CD4-positive, alpha-beta T cell treated with Interleukin-6 for 4 hours (primary cell): ENCODE measurements at regions not wholly inside any gene's neighbourhood (a gene's known extent, or its start where the extent isn't known, plus 50 kb on each side); places are given as distances from the start of the nearest gene placed in this dataset.

Experiments
- DNase-seq: peaks from one replicate; pipeline ENCODE4 v3.0.0-alpha.2; 2020; ENCODE audit warnings: mixed read lengths

DNA sequence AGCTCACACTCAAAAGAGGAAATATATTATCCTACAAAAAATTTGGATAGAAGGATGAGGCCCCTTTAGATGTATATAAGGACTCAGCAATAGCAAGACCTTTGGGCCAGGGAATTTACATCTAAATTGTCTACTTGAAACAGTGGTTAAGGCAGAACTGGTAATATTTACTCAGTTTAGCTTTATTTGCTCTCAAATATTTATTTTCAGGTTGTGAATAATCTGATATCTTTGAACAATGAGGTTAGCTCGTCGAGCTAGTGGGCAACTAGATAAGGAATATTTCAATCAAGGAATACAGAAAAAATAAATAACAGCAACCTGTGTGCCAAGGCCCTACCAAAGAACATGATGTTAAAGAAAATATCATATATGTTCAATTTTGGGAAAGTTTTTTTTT, 966.3 kb downstream of the DTWD2 start:
- DNase-seq = no peak

DNA sequence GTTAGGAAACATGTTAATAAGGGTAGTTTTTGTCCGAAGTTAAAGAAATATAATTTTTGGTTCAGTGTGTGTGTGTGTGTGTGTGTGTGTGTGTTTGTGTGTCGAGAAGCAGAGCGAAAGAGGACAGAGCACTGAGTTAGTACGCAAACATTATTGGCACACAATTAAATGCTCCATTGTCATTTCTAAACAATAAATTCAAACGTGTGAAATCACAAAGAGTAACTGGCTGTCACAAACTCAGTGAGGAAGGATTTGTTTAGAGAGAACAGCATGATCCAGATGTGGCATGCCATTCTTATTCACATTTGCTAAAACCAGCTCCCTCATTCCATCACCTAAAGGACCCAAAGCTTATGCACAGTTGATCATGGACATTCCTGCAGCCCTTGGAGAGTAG, 970.8 kb downstream of the DTWD2 start:
- DNase-seq = no peak

DNA sequence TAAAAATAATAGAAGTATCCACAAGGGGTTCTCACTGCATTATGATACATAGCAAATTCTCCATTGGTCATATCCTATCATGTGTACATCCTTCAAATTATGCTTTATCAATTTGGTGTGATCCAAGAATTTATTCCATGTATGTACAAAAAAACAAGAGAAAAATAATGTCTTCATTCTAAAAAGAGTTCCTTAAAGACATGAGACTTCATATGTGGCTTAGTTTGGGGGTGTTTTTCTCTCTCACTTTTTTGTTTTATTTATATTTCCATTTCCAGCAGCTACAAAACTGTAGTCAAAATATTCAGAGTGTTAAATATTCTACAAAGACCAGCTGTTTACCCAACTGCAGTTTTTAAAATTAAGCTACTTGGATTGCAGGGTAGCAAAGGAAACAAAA, 972.0 kb downstream of the DTWD2 start:
- DNase-seq = no peak

DNA sequence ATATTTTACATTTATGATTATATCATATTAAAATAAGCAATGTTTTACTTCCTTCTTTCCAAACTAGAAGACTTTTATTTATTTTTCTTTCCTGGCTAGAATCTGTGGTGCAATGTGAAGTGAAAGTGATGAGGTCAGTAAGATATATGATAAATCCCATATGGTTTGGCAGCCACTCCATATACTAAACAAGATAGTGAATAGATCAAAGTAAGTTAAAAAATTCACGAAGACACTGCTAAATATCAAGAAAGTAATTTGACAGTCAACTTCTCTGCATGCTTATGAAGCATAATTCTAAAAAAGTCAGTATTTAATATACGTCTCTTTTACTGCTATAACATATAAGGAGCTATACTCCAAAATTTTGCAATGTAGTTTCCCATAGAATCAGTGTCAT, 972.8 kb downstream of the DTWD2 start:
- no peak for DNase-seq

DNA sequence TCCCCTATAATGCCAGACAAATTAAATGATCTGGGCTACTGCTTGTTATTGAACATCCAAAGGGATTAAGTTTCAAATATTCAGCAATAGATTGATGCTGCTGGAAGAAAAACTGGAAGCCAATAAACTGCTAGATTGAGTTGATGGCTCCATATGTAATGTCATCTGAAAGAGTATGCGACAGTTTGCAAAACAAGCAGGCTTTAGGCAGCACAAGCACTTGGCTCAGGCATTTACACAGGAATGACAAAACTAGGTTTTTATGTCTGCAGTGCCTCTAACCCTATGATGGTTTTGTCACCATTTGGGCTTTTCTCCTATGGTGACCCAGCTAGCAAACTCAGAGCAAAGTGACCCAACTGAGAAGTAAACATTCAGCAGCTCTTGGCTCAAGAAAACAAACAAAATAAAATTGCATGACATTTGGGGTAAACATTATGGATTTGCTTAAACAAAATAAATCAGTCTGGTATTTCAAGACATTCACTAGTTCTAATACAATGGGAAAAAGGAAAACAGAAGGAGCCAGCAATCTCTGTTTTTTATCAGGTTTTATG, 978.5 kb downstream of the DTWD2 start:
- DNase-seq = no peak

DNA sequence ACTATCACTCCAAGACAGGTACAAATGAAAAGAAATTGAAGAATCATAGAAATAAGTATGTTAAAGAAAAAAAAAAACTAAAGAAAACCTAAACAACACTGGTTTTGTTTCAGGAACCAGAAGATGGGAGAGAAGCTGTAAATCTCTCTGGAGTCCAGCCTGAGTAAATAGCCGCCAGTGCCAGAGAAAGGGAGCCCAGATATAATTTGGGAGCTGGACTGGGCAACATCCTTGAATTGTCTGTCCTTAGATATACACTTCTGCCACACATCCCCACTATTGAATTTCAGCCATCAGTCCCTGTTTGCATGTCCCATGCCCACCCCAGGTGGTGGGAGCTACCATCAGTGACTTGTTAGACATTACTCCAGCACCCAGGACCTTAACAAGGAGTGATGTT, 979.6 kb downstream of the DTWD2 start:
- no peak for DNase-seq

DNA sequence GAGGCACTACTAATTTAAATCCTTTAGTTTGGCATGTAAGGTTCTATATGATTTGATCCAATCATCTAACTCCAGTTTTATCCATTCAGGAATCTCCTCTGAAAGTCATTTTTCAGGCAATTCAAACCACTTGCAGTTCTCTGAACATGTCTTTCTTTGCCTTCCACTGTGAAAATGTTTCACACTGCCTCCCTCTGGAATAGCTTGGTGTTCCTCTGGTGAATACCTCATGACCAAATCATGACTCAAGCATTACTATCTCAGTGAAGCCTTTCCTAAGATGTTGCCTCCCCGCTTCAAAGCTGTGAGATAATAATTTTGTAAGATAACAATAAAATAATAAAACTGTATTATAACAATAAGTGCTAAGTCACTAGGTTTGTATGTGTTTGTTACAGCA, 981.1 kb downstream of the DTWD2 start:
- no peak for DNase-seq

DNA sequence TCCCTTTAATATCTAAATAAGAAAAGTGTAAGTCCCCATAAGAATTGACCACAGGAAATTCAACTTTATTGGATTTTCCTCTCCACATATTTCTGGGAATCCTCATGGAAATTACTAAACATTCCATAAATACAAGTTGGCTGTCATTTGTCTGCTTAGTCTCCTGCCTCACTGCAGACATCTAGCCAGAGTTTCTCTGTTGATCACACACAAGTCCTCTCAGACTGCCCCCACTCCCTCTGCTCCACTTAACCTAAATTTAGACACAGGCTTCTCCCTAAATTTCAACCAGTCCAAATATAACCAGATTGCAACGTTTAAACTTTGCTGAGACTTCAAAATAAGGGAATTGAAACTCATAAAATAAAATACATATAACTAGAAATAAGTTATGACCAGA, 982.1 kb downstream of the DTWD2 start:
- no peak for DNase-seq

DNA sequence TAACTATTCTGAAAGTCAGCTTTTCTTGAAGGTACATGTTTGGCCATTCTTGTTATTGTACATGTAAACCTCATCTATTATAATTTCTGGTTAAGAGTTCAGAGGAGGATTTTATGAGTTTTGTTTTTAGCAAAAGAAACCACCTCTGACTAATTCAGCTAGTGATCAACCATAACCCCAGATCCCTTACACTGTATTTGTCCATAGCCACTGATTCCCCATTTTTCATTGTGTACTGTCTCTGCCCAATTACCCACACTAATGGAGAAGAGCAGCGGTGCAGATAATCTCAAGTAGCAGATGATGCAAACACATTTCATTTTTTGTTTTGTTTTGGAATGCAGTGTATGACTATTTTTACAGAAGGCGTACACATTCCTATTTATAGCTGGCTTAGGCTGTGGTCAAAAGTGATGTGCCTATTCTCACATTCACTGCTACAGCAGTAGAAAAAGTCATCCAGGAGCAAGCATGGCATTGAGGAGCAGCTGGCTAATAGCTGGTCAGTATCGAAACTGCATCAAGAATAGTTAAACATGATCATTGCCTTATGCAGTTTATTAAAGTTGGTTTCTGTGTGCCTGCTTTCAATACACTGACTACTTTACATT, 988.3 kb downstream of the DTWD2 start:
- DNase-seq = no peak

DNA sequence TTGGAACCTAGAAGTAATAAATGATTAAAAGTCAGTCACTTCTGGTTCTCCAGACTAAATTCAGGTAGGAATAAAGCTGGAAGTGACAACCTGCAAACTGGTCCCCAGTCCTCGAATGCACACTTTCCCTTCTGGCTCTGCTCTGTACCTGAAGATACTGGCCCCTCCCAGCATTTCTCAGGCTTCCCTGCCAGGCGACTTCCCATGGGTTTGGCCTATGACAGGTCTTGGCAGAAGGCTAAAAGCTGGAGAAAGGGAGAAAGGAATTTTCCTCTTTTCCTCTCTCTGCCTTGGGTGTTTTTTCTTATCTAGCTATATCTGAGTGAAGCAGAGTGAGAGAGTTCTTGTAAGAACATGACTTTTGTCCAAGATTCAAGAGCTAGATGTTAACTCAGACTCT, 1005.7 kb downstream of the DTWD2 start:
- DNase-seq = no peak

DNA sequence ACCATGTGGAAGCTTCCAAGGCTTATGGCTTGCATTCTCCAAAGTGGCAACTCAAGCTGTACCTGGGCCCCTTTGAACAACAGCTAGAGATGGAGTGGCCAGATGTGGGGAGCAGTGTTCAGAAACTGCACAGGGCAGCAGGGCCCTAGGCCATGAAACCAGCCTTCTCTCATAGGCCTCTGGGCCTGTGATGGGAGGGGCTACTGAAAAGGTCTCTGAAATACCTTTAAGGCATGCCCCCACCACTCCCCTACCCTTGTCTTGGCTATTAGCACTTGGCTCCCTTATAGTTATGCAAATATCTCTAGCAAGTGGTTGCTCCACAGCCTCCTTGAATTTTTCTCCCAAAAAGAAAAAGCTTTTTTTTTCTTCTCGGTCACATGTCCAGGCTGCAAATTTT, 1014.6 kb downstream of the DTWD2 start:
- no peak for DNase-seq

DNA sequence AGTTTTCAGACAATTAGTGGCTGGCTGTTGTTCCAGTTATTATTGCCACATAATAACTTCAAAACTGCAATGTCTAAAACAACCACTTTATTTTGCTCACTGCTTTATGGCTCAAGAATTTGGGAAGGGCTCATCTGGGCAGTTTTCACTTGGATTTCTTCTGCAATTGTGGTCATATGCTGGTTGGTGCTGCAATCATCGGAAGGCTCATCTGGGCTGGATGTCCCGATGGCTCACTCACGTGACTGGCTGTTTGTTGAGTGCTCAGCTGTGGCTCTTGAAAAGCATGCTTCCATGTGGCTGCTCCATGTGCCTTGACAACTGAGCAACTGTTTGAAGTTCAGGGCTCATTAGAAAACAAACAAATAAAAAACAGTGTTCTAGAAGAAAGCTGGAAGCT, 1032.5 kb downstream of the DTWD2 start:
- DNase-seq = no peak

DNA sequence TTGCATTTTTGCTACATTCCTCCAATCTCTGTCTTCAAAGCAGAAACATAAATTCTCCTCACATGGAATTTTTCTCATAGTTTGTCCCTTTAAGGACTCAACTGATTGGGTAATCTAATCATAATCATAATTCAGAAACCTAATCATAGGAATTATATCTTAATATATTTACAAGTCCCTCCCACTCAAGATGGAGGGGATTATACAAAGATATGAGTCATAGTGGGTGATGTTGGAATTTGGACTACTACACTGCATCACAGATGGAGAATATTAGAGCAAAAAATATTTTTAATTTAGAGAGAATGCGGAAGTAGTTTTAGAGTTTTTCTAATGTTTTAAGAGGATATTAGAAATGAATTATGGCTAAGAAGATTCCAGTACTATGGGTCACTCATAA, 1034.0 kb downstream of the DTWD2 start:
- no peak for DNase-seq

DNA sequence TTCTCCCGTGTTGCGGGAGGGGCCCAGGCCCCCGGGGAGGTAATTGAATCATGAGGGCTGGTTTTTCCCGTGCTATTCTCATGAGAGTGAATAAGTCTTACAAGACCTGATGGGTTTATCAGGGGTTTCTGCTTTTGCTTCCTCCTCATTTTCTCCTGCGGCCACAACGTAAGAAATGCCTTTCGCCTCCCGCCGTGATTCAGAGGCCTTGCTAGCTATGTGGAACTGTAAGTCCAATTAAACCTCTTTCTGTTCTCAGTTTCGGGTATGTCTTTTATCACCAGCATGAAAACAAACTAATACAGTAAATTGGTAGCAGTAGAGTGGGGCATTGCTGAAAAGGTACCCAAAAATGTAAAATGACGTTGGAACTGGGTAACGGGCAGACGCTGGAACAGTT, 1035.1 kb downstream of the DTWD2 start:
- no peak for DNase-seq

DNA sequence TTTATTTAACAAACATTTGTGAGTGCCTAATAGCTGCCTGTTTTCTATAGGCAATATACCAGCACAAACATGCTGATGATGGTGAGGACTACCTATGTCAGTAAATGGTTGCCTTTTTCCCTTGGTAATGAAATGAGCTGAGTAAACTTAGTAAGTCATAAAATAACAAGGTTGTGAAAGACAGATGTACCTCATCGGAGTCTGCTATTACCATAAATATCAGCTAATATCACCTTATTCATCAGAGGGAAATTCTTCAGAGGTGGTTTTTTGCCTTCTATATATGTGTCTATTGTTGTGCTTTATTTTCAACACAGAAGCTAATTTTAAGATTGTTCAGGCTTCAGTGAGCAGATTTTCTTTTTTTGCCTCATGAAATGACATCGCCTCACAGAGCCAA, 1040.5 kb downstream of the DTWD2 start:
- DNase-seq = no peak

DNA sequence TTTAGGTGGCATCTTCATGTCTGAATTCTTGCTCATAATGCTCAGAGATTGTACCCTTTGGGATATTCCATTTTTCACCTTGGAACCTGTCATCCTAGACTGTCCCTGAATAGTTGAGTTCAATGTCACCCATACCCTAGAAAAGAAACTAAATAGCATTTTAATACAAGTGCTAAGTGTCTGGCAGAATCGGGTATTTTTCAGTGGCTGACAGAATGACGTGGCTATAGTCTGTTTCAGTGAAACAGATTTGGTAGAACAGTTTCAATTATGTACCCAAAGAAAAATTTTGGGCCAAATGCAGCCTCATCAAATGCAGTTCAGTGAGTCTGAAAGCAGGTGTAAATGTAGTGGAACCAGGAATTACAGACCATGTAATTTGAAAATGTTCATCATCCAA, 1041.2 kb downstream of the DTWD2 start:
- DNase-seq = no peak

DNA sequence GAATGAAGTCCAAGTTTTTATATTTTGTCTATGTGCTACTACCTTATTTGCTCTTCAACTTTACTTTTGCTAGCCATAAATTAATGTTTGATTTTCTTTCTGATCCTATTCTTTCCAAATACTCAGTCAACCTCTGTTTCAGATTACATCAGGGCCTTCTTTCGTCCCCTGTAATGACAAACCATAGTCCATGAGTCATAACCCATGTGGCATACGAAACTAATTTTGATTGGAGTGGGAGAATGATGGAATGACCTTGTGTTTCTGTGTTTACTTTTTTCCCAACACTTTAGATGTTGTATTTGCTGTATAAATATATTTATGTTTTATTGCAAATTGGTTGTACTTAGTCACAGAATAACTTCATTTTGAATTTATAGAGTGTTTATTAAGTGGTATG, 1043.1 kb downstream of the DTWD2 start:
- DNase-seq = no peak

DNA sequence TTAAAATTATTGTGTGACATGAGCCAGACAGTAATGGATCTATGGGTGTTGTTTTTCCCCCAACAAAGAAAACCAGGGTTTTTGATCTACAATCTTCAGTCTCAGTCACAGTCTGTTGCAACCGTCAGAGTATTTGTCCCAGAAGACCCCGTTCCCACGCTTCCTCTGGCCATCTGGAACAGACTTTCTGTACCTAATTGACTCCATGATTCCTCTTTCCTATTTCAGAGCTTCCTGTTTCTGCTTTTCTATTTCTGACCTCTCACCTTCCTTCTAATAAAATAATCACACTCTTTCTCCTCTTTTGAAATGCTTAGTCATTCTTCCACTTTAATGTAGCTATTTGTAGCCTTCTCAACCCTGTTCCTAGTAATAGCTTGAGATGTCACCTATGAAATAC, 1044.8 kb downstream of the DTWD2 start:
- DNase-seq = no peak

DNA sequence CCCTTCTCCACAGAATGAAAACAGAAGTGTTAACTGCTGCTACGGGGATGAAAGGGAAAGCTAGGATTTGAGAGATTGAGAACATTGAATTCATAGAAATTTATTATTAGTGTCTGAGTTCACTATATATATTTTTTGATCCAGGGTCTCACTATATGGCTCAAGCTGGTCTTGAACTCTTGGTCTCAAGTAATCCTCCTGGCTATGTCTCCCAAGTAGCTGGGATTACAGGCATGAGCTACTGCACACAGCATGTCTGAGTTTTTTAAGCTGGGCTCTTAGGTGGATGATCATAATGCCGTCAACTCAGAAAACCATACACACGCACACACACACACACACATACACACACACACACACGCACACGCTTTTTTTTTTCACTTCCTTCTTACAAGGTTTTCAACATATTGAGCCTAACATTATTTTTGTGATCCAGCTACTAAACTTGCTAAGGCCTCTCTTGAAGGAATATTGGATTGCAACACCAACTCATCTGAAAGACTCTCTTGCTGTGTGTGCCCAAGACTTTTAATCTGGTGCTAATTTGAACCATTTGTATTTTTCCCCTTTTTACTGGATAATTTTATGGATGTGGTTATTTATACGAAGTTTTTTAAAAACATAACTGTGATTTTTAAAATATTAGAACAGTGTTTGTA, 1045.4 kb downstream of the DTWD2 start:
- no peak for DNase-seq

DNA sequence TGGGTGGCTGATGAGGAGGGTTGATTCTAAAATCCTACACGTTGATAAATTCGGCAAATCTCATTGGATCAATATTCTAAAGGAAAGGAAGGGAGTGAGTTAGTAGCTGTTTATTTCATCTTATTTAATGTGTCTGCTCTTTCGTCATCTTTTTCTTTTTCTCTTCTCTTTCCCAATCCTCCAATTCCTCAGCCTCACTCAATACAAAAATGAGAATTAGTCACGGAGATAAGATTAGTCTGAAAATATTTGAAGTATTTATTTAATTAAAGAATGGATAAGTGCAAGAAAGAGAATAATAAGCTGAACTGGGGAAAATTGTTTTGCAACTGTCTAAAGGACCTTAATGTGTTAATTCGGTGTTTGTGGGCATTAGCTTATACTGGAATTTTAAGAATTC, 1095.1 kb downstream of the DTWD2 start:
- no peak for DNase-seq

DNA sequence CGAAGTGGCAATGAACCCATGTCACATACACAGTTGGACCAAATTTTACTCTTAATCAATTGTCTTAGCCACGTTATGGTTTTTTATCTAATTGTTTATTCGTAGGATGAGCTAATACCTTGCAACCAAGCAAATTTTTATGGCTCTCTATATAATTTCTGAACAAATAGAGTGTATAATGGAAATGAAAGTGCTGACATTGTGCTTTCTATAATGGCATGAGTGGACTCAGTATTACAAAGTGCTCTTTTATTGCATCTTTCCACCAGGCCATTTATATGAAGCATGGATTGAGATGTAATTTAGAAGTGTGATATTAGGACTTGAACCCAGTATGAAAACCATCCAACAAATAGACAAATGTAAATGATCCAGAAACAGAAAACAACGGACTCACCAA, 1096.0 kb downstream of the DTWD2 start:
- DNase-seq = no peak

DNA sequence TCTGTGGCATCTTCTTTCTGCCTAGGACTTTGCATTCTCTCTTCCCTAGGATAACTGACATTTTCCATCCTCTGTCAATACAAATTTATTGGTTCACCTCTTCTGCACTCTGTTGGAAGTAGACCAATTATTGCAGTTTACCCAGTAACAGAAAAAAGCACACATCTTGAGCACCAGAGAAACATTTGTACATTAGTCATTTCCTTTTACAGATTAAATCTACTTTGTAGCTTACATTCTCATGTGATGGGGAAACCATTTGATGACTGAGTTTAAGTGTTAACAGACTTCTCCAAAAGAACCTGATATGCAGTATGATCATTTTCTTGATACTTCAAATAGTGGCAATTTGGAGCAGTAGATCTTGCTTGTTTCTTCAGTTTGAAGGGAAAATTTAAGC, 1098.8 kb downstream of the DTWD2 start:
- DNase-seq = no peak

DNA sequence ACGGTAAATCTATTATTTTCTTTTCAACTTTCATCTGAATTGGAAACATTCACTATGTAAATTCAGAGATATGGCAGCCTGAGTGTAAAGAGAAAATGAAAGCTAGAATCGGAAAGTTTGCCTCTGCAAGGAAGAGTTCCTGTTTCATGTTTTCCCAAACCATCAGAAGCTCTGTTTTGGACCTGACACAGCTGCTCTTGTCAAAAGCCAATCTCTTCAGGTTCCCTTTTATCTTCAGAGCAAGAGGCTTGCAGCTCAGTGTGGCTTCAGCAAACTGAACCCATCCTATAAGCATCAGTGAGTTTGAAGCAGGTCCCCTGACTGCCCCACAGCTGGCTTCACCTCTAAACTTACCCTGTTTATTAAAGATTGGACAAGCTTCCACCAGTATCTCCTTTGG, 1099.7 kb downstream of the DTWD2 start:
- DNase-seq = no peak

DNA sequence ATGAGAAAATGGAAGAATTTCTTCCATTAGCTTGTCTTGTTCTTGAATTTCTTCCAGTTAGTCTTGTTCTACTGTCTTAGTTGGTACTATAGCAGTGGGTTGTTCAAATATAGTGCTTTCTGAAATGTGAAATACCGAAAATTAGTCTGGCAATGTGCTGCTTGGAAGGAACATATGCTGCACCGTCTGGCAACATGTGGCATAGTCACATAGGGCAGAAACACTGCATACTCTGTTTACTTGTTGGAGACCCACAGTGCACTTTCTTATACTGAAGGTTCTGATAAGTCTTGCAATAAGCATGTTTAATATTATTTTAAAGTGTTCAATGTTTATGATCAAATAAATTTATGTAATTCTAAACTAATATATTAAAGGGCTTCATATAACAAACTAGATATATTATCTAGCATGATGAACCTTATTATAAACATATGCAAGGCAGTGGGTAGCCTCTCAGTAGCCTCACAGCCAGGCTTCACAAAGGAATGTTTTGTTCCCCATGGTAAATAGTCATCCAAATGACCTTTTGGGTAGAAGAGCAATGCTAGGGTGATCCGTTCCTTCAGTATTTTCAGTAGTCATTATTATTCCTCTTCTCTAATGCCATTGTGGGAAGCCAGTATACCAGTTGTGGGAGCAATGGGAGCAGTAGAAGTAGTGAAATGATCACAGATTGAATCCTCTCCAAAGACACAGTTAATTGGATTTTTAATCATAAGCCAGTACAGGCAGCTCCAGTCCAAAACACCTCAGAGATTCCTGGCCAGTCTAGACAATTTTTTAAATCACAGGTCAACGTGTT, 1106.7 kb downstream of the DTWD2 start:
- no peak for DNase-seq
